GM12891 (cell line): ENCODE measurements at regions not wholly inside any gene's neighbourhood (a gene's known extent, or its start where the extent isn't known, plus 50 kb on each side); places are given as distances from the start of the nearest gene placed in this dataset.

Experiments
- POLR2A ChIP-seq: IDR thresholded peaks from 2 replicates; pipeline ENCODE4 v1.6.1; 2011; ENCODE audit warnings: low read depth, low read length, control low read depth
- POLR2AphosphoS5 ChIP-seq: IDR thresholded peaks from 2 replicates; pipeline ENCODE4 v1.6.1; 2011; ENCODE audit warnings: low read depth, low read length, control low read depth
- SPI1 ChIP-seq: IDR thresholded peaks from 2 replicates; pipeline ENCODE4 v1.6.1; 2011; ENCODE audit warnings: low read depth, low read length, control low read depth
- TAF1 ChIP-seq: IDR thresholded peaks from 2 replicates; pipeline ENCODE4 v1.6.1; 2011; ENCODE audit warnings: low read depth, low read length, control low read depth

DNA sequence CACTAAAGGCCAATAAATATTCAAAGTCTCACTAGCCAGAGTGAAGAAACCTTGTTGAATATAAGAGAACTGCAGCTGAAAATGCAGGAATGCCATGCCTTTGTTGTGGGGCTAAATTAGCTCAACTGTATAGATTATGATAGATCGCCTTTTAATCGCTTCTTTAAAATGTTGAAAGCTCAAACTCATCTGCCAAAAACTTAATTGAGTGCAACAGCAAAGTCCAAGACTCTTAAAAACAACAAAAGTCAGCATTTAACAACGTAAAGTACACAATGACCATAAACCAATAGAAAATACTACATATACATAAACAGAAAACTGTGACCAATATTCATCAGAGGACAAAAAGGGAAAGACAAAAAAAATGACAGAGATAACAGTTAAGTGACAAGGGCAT is 585.0 kb upstream of the CDH6 start:
- TF ChIP-seq POLR2A (no peak), POLR2AphosphoS5 (no peak), TAF1 (no peak), SPI1 (no peak)
